ENCODE measurements at regions not wholly inside any gene's neighbourhood (a gene's known extent, or its start where the extent isn't known, plus 50 kb on each side); places are given as distances from the start of the nearest gene placed in this dataset.

DNA sequence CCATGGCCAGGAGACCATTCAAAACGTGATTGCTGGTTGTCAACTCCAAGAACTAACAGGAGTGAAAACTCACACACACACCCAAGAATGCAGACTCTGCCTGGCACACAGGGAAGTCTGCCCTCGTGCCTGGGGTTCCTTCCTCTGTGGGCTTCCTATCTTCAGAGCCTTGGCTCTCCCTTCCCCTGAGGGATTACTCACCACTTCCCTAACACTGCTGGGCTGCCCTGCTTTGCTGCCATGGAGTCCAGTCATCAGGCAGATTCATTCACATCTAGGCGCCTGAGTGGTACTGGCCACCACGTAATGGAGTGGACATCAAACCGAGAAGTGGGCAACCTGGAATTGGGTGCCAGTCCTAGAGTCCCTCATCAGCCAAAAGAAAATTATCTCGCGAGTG lies 76.4 kb upstream of the PRSS3 start:
- peak; percentile 98 for FAIRE-seq
- Histone ChIP-seq H3K27ac (ENCODE audit: insufficient read depth, low read depth, low read length) (peak overlapping the region; percentile 3), H3K36me3 (ENCODE audit: control insufficient read depth in 2 of 2, extremely low read depth in 1 of 2, insufficient read depth in 2 of 2, low read length in 2 of 2) (no peaks in the 10 kb centered on the region), H3K27me3 (ENCODE audit: control insufficient read depth in 2 of 2, insufficient read depth in 2 of 2, low read length in 2 of 2) (no peaks in the 10 kb centered on the region), H3K79me2 (ENCODE audit: control insufficient read depth, insufficient read depth, low read length) (no peaks in the 10 kb centered on the region), H3K9me3 (replicated peaks; ENCODE audit: control insufficient read depth, insufficient read depth, low read length) (no peaks in the 10 kb centered on the region), H3K4me3 (replicated peaks in 1 of 3; ENCODE audit: insufficient read depth in 1 of 3, low read depth in 1 of 3, low read length in 3 of 3) (no peak overlapping the region), H3K9ac (replicated peaks; ENCODE audit: extremely low read depth, insufficient read depth, low read length) (no peak overlapping the region), H2AFZ (ENCODE audit: low read depth, low read length) (peak overlapping the region; percentile 81), H4K20me1 (replicated peaks; ENCODE audit: control insufficient read depth, extremely low read depth, insufficient read depth, low read length) (no peaks in the 10 kb centered on the region), H3K4me2 (ENCODE audit: insufficient read depth, low read length) (peak overlapping the region; percentile 17), H3K4me1 (ENCODE audit: control insufficient read depth, extremely low read depth, insufficient read depth, low read length) (peaks cover 13% of the 10 kb centered on the region), H3K9me1 (replicated peaks; ENCODE audit: control insufficient read depth, extremely low read depth, insufficient read depth, low read length) (no peaks in the 10 kb centered on the region)
- peak; percentile 74 for DNase-seq (ENCODE audit: low read depth, low spot score)
- dilution Hi-C loops (cut with MboI; ENCODE audit: extremely low pct_ligation_motif_present, low sequenced_read_pairs) = no loop called here
- no TSS peak for BruUV-seq (replicated peaks)
- ChIA-PET CTCF (interaction anchor here (0.8 to 11.5 kb wide), 5 partner anchors 13 to 97 kb away, joined by 3 to 561 read pairs (median 4); no protein-coding TSS in a partner anchor), POLR2A (no interaction called here)
- TF ChIP-seq CTCF (IDR thresholded peaks at IDR 0.05; ENCODE audit: extremely low read depth in 1 of 2, insufficient read depth in 1 of 2, low read depth in 1 of 2, low read length in 2 of 2) = no peak
- TF ChIP-seq EZH2 (IDR thresholded peaks at IDR 0.05; ENCODE audit: borderline replicate concordance, low read depth, low read length, severe bottlenecking) = no peak
- peak; percentile 30 for TF ChIP-seq MYC (IDR thresholded peaks at IDR 0.05; ENCODE audit: low read depth, low read length)
- TF ChIP-seq GATA2 (IDR thresholded peaks at IDR 0.05; ENCODE audit: insufficient read depth, insufficient read length, low read depth, low read length) = peak; percentile 14
- peak; percentile 54 for TF ChIP-seq POLR2AphosphoS5 (IDR thresholded peaks at IDR 0.05; ENCODE audit: insufficient read depth, low read depth, low read length)
- TF ChIP-seq FOS (IDR thresholded peaks at IDR 0.05; ENCODE audit: borderline replicate concordance, insufficient read depth, low read length) = peak; percentile 81
- TF ChIP-seq POLR2A (IDR thresholded peaks at IDR 0.05; ENCODE audit: low read depth, low read length) = no peak
- TF ChIP-seq JUN (IDR thresholded peaks at IDR 0.05; ENCODE audit: borderline replicate concordance, insufficient read depth, insufficient read length, low read depth) = peak; percentile 30
- no peak for TF ChIP-seq MAX (IDR thresholded peaks at IDR 0.05; ENCODE audit: insufficient read depth, insufficient read length)
- intact Hi-C loops (cut with micrococcal nuclease) = loop anchor here (5.0 kb wide), 1 partner anchor 42 kb away; no protein-coding TSS in a partner anchor

Measured in endothelial cell of umbilical vein (primary cell).